Neuron (in vitro differentiated cells): ENCODE measurements at regions not wholly inside any gene's neighbourhood (a gene's known extent, or its start where the extent isn't known, plus 50 kb on each side); places are given as distances from the start of the nearest gene placed in this dataset.
"Not testable (repeated sequence)": the region's sequence is repeated elsewhere in the genome, so short reads cannot be mapped to it uniquely, and the experiment has no call there.

Experiments
- H2AFZ ChIP-seq: one replicate; pipeline ENCODE4 v1.6.1; 2013; ENCODE audit warnings: low read depth, mild to moderate bottlenecking, inconsistent platforms, low read length, moderate library complexity
- H3K27me3 ChIP-seq: one replicate; pipeline ENCODE4 v1.6.1; 2013; ENCODE audit warnings: low read length; ENCODE audit not compliant: insufficient read depth
- H3K36me3 ChIP-seq: one replicate; pipeline ENCODE4 v1.6.1; 2013; ENCODE audit warnings: low read length; ENCODE audit not compliant: insufficient read depth
- H3K4me1 ChIP-seq: one replicate; pipeline ENCODE4 v1.6.1; 2013; ENCODE audit warnings: low read length; ENCODE audit not compliant: insufficient read depth
- H3K4me3 ChIP-seq: 2 replicates; pipeline ENCODE4 v1.5.1; 2013; ENCODE audit warnings: mild to moderate bottlenecking, low read length, moderate library complexity
- H3K9me3 ChIP-seq: one replicate; pipeline ENCODE4 v1.6.1; 2013; ENCODE audit warnings: low read length

DNA sequence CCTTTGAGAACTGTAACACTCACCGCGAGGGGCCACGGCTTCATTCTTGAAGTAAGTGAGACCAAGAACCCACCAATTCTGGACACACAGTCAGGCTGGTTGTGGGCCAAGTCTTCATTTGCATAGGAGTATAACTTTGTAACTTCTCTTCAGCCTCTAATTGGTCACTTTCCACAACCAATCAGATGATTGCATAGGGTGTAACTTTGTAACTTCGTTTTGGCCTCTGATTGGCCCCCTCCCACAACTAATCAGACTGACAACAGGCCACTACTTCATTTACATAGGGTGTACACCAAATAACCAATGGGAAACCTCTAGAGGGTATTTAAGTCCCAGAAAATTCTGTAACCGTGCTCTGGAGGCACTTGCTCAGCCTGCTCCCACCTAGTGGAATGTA lies 77.5 kb upstream of the TCF4 start:
- no peak overlapping the region for H3K4me3 ChIP-seq
- no peaks in the 10 kb centered on the region for H3K27me3 ChIP-seq
- no peaks in the 10 kb centered on the region for H3K36me3 ChIP-seq
- H3K4me1 ChIP-seq, result no peaks in the 10 kb centered on the region
- H2AFZ ChIP-seq, result no peak overlapping the region
- H3K9me3 ChIP-seq, result no peaks in the 10 kb centered on the region

DNA sequence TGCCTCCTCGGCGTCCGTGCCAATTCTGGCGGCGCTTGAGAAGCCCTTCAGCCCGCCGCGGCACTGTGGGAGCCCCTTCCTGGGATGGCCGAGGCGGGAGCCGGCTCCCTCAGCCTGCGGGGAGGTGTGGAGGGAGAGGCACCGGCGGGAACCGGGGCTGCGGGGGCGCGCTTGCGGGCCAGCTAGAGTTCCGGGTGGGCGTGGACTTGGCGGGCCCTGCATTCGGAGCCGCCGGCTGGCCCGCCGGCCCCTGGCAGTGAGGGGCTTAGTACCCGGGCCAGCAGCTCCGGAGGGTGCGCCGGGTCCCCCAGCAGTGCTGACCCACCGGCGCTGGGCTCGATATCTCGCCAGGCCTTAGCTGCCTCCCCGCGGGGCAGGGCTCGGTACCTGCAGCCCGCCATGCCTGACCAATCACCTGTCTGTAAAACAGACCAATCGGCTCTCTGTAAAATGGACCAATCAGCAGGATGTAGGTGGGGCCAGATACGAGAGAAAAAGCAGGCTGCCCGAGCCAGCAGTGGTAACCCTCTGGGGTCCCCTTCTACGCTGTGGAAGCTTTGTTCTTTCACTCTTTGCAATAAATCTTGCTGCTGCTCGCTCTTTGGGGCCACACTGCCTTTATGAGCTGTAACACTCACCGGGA lies 76.9 kb upstream of the TCF4 start:
- not testable (repeated sequence) for H3K9me3 ChIP-seq, H3K36me3 ChIP-seq, H3K4me3 ChIP-seq, H2AFZ ChIP-seq, H3K4me1 ChIP-seq, H3K27me3 ChIP-seq

DNA sequence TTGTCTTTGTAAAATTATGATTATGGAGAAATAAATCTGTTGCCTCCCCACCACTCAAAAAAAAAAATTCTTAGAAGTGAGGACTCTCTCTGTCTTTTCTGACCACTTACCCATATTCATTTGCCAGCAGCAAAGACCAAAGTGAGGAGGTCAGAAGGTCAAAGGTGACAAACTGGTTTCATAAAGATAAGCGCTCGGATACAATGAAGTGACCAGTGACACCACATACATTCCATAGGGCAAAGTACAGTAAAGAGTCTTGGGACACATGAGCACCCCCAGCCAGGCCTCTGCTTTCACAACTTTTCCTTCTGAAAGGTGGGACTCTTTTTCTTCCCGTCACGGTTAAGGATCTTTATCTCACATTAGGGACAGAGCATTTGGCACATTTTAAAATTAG lies 75.9 kb upstream of the TCF4 start:
- H3K9me3 ChIP-seq, result no peaks in the 10 kb centered on the region
- no peak overlapping the region for H2AFZ ChIP-seq
- H3K36me3 ChIP-seq, result no peaks in the 10 kb centered on the region
- no peaks in the 10 kb centered on the region for H3K27me3 ChIP-seq
- no peaks in the 10 kb centered on the region for H3K4me1 ChIP-seq
- H3K4me3 ChIP-seq, result no peak overlapping the region

DNA sequence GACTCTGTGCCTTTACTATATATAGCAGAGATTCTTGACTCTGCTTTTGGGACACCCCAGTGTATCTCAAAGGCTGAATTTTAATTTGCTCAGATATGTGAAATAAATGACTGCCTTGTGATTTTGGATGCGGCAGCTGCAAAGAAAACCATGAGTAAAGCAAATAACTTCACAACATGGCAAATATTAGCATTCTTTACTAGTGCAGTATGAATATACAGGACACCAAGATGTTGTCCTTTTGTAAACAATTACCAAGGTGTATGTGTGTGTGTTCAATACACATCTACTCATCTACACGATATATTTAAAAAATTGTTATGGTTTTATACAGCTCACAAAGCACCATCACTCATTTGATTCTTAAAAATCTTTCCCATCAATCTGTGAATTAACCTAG lies 70.6 kb upstream of the TCF4 start:
- no peaks in the 10 kb centered on the region for H3K27me3 ChIP-seq
- no peaks in the 10 kb centered on the region for H3K4me1 ChIP-seq
- H2AFZ ChIP-seq, result no peak overlapping the region
- H3K4me3 ChIP-seq, result no peak overlapping the region
- H3K9me3 ChIP-seq, result no peaks in the 10 kb centered on the region
- no peaks in the 10 kb centered on the region for H3K36me3 ChIP-seq

DNA sequence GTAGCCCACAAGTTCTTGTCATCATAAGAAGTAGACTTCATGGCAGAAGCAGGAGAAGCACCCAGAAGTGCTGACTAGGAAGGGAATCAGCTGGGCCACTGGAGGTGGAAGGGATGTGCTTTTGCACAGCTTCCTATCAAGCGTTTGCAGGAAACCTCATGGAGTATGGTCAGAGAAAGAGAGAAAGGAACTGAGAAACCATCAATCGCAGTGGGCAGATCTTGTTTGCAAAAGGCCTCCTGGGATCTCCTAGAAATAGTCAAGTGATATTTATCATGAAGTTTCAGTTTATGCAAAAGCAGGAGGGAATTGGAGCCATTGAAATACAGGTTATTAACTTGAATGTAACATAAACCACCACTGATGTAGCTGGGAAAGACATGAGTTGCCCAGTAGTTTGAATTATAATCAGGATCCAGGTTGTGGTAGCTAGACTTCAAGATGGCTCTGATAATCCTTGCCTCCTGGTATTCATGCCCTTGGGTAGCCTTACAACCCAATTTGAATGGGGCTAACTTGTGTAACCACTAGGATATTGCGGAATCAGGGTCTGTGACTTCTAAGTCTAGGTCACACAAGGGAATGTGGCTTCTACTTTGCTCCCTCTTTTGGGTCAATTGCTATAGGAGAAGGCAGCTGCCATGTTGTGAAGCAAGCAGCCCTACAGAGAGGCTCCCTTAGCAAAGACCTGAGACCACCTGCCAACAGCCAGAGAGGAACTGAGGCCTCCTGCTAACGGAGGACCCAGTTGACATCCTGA lies 69.8 kb upstream of the TCF4 start:
- no peak overlapping the region for H3K4me3 ChIP-seq
- no peaks in the 10 kb centered on the region for H3K27me3 ChIP-seq
- H2AFZ ChIP-seq, result no peak overlapping the region
- no peaks in the 10 kb centered on the region for H3K9me3 ChIP-seq
- H3K4me1 ChIP-seq, result no peaks in the 10 kb centered on the region
- no peaks in the 10 kb centered on the region for H3K36me3 ChIP-seq

DNA sequence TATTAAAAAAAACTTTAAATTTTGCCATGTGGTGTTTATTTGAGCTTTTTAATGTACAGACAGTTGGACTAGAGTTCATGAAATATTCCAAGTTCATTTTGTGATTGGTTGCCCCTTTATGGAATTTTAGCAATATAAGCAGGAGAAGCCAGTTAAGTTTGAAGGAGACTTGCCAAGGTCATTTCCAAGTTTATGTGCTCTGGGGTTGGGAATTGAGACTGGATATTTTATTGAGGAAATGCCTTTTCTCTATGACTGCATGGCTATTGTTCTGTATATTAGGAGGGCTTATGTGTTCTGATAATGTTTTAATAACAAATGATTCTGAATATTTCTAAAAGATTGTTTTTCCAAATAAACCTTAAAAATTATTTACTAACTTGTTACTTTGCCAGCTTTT lies 67.0 kb upstream of the TCF4 start:
- Histone ChIP-seq H3K4me1 (peaks cover 3% of the 10 kb centered on the region), H2AFZ (no peak overlapping the region), H3K27me3 (no peaks in the 10 kb centered on the region), H3K9me3 (no peaks in the 10 kb centered on the region), H3K4me3 (no peak overlapping the region), H3K36me3 (no peaks in the 10 kb centered on the region)

DNA sequence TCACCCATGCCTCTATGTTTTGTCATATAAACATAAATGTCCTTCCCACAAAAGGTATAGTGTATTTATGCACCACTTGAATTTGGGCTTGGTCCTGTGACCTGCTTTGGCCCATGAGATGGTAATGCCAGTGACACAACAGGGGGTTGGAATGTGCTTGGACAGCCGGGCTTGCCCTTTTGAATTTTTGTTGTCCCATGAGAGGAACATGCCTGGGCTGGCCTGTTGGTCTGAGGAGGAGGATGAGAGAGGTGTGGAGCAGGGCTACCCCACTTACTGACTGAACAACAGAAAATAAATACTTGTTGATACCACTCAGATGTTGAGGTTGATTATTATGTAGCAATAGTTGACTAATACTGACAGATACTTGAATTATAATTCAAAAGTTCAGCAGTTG lies 63.2 kb upstream of the TCF4 start:
- Histone ChIP-seq H3K4me1 (peaks cover 3% of the 10 kb centered on the region), H3K9me3 (no peaks in the 10 kb centered on the region), H3K27me3 (no peaks in the 10 kb centered on the region), H3K4me3 (no peak overlapping the region), H3K36me3 (no peaks in the 10 kb centered on the region), H2AFZ (no peak overlapping the region)

DNA sequence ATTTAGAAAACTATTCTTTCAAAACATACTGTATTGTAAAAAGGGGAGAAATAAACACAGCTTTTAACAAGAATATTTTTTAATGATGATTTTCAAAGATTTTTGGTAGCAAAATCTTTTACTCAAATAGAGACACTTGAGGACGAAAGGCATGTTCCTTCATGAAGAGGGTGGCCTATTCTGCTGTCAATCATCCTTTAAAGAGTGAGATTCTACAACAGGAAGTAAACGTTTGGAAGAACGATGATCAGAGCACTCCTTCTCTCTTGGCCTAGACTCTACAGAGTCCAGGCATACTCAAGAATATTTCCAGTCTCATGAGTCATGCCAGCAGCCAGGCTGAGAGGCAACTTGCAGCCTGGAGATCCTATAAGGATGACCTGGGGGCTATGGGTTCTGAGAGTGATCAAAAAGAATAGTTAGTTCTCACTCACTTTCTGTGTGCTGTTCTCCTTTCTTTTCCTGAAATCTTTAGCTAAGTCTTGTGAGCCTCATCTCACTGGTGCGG lies 62.4 kb upstream of the TCF4 start:
- peaks cover 3% of the 10 kb centered on the region for H3K4me1 ChIP-seq
- no peak overlapping the region for H3K4me3 ChIP-seq
- H3K27me3 ChIP-seq, result no peaks in the 10 kb centered on the region
- H3K36me3 ChIP-seq, result no peaks in the 10 kb centered on the region
- H3K9me3 ChIP-seq, result no peaks in the 10 kb centered on the region
- peak overlapping the region; percentile 19 for H2AFZ ChIP-seq

DNA sequence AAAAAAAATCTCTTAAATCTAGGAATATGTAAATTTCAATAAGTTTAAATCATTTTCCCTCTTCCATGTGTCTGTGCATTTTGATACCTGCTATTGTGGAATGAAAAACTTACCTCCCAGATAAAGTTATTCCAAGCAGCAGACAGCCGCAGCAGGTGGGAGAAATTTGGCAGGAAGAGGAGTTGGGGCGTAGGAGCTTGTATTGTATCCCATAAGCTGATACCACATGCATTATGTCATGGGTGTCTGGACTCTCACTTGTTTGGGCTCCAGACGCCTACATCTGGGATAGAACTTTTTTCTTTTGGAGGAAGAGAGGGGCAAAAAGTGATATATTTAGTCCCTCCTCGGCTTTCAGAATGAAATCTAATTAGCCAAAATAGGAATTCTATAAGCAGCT lies 59.3 kb upstream of the TCF4 start:
- H3K9me3 ChIP-seq, result no peaks in the 10 kb centered on the region
- no peaks in the 10 kb centered on the region for H3K36me3 ChIP-seq
- H2AFZ ChIP-seq, result no peak overlapping the region
- no peaks in the 10 kb centered on the region for H3K27me3 ChIP-seq
- peaks cover 3% of the 10 kb centered on the region for H3K4me1 ChIP-seq
- no peak overlapping the region for H3K4me3 ChIP-seq

DNA sequence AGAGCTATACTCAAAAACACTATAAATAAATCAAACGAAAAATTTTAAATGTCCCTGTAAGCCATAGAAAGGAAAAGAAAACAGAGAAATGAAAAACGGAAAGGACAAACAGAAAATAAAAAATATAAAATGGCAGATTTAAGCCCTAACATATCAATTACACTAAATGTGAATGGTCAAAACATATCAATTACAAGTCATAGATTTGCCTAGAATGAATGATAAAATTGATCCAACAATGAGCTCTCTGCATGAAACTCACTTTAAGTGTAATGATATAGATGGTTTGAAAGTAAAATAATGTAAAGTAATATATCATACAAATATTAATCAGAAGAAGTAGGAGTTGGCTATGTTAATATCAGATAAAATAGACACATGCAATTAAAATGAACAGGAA lies 54.2 kb upstream of the TCF4 start:
- Histone ChIP-seq H3K36me3 (no peaks in the 10 kb centered on the region), H3K4me3 (no peak overlapping the region), H2AFZ (no peak overlapping the region), H3K4me1 (no peaks in the 10 kb centered on the region), H3K9me3 (no peaks in the 10 kb centered on the region), H3K27me3 (no peaks in the 10 kb centered on the region)

DNA sequence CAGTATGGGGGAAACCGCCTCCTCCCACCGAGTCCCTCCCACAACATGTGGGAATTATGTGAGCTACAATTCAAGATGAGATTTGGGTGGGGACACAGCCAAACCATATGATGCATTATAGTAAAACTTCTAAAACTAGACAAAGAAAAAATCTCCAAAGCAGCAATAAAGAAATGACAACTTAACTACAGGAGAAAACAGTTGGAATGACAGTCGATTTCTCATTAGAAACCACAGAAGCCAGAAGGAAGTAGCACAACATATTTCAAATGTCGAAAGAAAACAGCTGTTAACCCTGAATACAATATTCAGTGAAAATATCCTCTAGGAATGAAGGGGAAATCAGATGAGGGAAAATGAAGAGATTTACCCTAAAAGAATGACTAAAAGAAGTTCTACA lies 53.5 kb upstream of the TCF4 start:
- Histone ChIP-seq H3K36me3 (no peaks in the 10 kb centered on the region), H3K9me3 (no peaks in the 10 kb centered on the region), H3K4me3 (no peak overlapping the region), H2AFZ (no peak overlapping the region), H3K27me3 (no peaks in the 10 kb centered on the region), H3K4me1 (no peaks in the 10 kb centered on the region)
